ENCODE measurements at regions not wholly inside any gene's neighbourhood (a gene's known extent, or its start where the extent isn't known, plus 50 kb on each side); places are given as distances from the start of the nearest gene placed in this dataset.

DNA sequence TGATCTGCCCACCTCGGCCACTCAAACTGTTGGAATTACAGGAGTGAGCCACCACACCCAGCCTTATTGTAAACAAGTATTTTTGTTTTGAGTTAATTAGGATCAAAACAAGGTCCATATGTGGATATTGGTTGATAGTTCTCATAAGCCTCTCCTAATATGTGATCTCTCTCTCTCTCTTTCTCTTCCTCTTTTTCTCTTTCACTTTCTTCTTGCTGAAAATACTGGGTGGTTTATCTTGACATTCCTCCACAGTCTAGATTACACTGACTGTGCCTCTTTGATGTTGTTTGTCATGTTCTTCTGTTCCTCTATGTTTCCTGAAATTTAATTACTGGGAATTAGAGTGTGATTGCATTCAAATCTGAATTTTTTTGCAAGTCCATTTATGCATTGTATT is 547.5 kb upstream of the NRXN1 start:
- Histone ChIP-seq H3K36me3 (ENCODE audit: control insufficient read depth, insufficient read depth, low read length) (no peaks in the 10 kb centered on the region), H3K9ac (ENCODE audit: low read depth, low read length) (no peak overlapping the region), H3K27me3 (ENCODE audit: control insufficient read depth, insufficient read depth, low read length) (no peaks in the 10 kb centered on the region), H3K4me3 (ENCODE audit: low read depth, low read length) (no peak overlapping the region), H3K4me1 (ENCODE audit: control insufficient read depth, insufficient read depth, low read length) (no peaks in the 10 kb centered on the region), H3K9me3 (ENCODE audit: control insufficient read depth, insufficient read depth, low read length) (no peaks in the 10 kb centered on the region)

DNA sequence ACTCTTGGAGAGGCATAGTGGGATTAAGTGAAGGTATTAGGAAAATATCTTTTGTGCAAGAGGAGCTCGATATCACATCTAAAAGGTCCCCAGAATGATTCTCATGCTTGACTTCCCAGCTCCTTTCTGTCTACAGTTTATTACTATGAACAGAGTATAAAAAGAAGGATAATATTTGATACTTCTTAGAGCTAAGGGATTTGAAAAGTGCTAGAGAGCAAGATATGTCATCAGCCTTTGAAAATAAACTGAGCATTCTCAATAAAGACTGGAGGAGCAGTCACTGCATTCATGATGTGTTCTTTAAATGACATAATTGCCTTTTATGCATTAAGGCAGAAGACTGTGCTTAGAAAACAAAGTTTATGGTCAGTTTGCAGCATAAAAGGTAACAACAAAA is 543.2 kb upstream of the NRXN1 start:
- H3K4me1 ChIP-seq (ENCODE audit: control insufficient read depth, insufficient read depth, low read length): no peaks in the 10 kb centered on the region
- H3K36me3 ChIP-seq (ENCODE audit: control insufficient read depth, insufficient read depth, low read length): no peaks in the 10 kb centered on the region
- H3K4me3 ChIP-seq (ENCODE audit: low read depth, low read length): no peak overlapping the region
- H3K9ac ChIP-seq (ENCODE audit: low read depth, low read length): no peak overlapping the region
- H3K9me3 ChIP-seq (ENCODE audit: control insufficient read depth, insufficient read depth, low read length): no peaks in the 10 kb centered on the region
- no peaks in the 10 kb centered on the region for H3K27me3 ChIP-seq (ENCODE audit: control insufficient read depth, insufficient read depth, low read length)

DNA sequence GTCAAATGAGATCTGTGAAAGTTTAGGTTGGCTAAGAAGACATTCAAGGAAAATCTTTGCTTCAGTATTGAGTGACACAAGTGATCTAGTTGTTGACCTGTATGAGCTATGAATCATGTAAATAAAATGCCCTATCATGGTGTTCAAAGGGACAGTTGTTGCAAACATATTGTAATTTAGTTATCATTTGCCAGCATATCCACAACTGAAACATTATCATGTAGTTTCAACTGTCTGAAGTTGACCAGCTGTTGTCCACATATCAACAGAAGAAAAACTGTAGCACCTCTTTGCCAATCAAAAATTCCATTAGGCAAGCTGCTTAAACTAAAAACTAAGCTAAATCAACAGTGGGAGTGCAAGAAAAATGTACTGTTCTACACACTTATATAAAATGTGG is 527.1 kb upstream of the NRXN1 start:
- Histone ChIP-seq H3K4me1 (ENCODE audit: control insufficient read depth, insufficient read depth, low read length) (no peaks in the 10 kb centered on the region), H3K27me3 (ENCODE audit: control insufficient read depth, insufficient read depth, low read length) (no peaks in the 10 kb centered on the region), H3K36me3 (ENCODE audit: control insufficient read depth, insufficient read depth, low read length) (no peaks in the 10 kb centered on the region), H3K9me3 (ENCODE audit: control insufficient read depth, insufficient read depth, low read length) (no peaks in the 10 kb centered on the region), H3K9ac (ENCODE audit: low read depth, low read length) (no peak overlapping the region), H3K4me3 (ENCODE audit: low read depth, low read length) (no peak overlapping the region)

DNA sequence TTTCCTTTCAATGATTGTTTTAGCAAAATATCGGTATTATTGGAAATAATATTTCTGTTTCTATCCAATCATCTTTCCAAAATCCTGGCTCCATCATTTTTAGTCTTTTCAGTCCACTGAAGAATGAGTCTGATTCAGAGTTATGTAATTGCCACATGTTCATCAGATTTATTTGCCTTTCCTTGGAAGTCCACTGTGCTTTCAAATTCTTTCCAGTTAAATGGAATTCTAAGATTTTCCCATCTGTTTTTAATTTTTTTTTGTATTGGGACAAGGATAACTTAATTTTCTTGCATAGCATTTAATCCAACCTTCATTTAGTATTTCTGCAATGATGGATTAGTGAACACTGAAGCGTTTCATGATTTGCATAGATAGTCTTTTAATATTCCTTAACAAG is 521.5 kb upstream of the NRXN1 start:
- Histone ChIP-seq H3K9ac (ENCODE audit: low read depth, low read length) (no peak overlapping the region), H3K9me3 (ENCODE audit: control insufficient read depth, insufficient read depth, low read length) (no peaks in the 10 kb centered on the region), H3K4me1 (ENCODE audit: control insufficient read depth, insufficient read depth, low read length) (no peaks in the 10 kb centered on the region)

DNA sequence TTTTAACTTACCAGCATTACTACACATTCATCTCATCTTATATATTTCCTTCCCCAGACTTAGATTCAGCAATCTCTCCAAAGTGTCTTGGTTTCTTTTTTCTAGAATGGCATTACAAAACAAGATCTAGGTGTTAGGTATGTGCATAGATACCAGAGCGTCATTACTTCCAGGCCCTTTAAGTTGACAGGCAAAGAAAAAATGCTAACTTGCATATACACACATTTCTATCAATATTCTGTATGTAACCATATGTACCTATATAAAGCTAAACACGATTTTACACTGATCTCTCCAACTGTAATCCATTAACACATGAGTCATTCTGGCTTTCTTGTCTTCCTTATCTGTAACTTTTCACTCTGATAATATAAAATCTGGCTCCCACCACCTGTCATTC is 503.8 kb upstream of the NRXN1 start:
- Histone ChIP-seq H3K4me1 (ENCODE audit: control insufficient read depth, insufficient read depth, low read length) (no peaks in the 10 kb centered on the region), H3K36me3 (ENCODE audit: control insufficient read depth, insufficient read depth, low read length) (no peaks in the 10 kb centered on the region), H3K27me3 (ENCODE audit: control insufficient read depth, insufficient read depth, low read length) (no peaks in the 10 kb centered on the region)

More for the DNA sequence above, 521.5 kb upstream of the NRXN1 start:
- H3K27me3 ChIP-seq (ENCODE audit: control insufficient read depth, insufficient read depth, low read length): no peaks in the 10 kb centered on the region
- H3K36me3 ChIP-seq (ENCODE audit: control insufficient read depth, insufficient read depth, low read length): no peaks in the 10 kb centered on the region
- H3K4me3 ChIP-seq (ENCODE audit: low read depth, low read length): no peak overlapping the region

DNA sequence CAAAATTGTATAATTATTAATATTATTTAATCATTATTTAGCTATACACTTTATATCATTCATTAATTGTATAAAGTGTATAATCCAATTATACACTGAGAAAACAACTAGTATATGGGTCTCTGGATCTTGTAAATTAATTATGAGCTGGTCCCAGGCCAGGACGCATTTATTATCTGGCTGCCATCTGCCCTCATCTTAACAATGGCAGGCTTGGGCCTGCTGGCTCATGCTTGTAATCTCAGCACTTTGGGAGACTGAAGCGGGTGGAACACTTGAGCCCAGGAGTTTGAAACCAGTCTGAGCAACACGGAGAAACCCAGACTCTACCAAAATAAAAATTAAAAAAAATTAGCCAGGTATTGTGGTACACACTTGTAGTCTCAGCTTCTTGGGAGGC is 502.2 kb upstream of the NRXN1 start:
- Histone ChIP-seq H3K4me3 (ENCODE audit: low read depth, low read length) (no peak overlapping the region), H3K9ac (ENCODE audit: low read depth, low read length) (no peak overlapping the region), H3K9me3 (ENCODE audit: control insufficient read depth, insufficient read depth, low read length) (no peaks in the 10 kb centered on the region), H3K27me3 (ENCODE audit: control insufficient read depth, insufficient read depth, low read length) (no peaks in the 10 kb centered on the region), H3K4me1 (ENCODE audit: control insufficient read depth, insufficient read depth, low read length) (no peaks in the 10 kb centered on the region), H3K36me3 (ENCODE audit: control insufficient read depth, insufficient read depth, low read length) (no peaks in the 10 kb centered on the region)

More for the DNA sequence above, 503.8 kb upstream of the NRXN1 start:
- Histone ChIP-seq H3K4me3 (ENCODE audit: low read depth, low read length) (no peak overlapping the region), H3K9me3 (ENCODE audit: control insufficient read depth, insufficient read depth, low read length) (no peaks in the 10 kb centered on the region), H3K9ac (ENCODE audit: low read depth, low read length) (no peak overlapping the region)

DNA sequence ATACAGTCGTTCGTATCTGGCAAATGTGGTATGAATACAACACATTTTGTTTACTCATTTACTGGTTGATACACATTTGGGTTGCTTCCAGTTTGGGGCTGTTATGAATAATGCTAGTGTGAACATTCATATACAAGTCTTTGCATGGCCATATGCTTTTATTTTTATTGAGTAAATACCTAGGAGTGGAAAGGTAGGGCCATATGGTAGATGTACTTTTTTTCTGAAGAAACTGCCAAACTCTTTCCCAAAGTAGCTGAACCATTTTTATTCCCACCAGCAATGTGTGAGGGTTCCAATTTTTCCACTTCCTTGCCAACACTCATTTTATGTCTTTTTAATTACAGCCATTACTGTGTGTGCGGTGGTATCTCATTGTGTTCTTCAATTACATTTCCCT is 496.2 kb upstream of the NRXN1 start:
- Histone ChIP-seq H3K9ac (ENCODE audit: low read depth, low read length) (no peak overlapping the region), H3K27me3 (ENCODE audit: control insufficient read depth, insufficient read depth, low read length) (no peaks in the 10 kb centered on the region), H3K9me3 (ENCODE audit: control insufficient read depth, insufficient read depth, low read length) (no peaks in the 10 kb centered on the region), H3K36me3 (ENCODE audit: control insufficient read depth, insufficient read depth, low read length) (no peaks in the 10 kb centered on the region), H3K4me3 (ENCODE audit: low read depth, low read length) (no peak overlapping the region), H3K4me1 (ENCODE audit: control insufficient read depth, insufficient read depth, low read length) (no peaks in the 10 kb centered on the region)

DNA sequence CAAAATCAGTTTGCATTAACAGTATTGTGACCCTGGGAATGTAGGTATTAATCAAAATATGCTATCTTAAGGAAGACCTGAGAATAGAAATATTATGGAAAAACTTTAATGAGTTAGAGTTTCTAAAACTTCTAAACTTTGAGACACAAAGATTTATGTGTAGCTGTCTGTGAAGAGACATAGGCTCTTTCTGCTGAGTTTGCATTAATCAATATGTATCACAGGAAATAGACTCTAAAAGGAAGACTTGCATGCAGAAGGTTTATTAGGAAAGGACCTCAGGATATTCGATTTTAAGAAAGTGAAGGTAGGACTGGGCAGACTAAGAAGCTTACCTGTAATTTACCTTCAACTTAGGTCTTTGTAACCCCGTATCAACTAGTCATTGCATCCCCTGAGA is 494.8 kb upstream of the NRXN1 start:
- Histone ChIP-seq H3K4me1 (ENCODE audit: control insufficient read depth, insufficient read depth, low read length) (no peaks in the 10 kb centered on the region), H3K36me3 (ENCODE audit: control insufficient read depth, insufficient read depth, low read length) (no peaks in the 10 kb centered on the region), H3K9me3 (ENCODE audit: control insufficient read depth, insufficient read depth, low read length) (no peaks in the 10 kb centered on the region), H3K27me3 (ENCODE audit: control insufficient read depth, insufficient read depth, low read length) (no peaks in the 10 kb centered on the region), H3K4me3 (ENCODE audit: low read depth, low read length) (no peak overlapping the region), H3K9ac (ENCODE audit: low read depth, low read length) (no peak overlapping the region)

DNA sequence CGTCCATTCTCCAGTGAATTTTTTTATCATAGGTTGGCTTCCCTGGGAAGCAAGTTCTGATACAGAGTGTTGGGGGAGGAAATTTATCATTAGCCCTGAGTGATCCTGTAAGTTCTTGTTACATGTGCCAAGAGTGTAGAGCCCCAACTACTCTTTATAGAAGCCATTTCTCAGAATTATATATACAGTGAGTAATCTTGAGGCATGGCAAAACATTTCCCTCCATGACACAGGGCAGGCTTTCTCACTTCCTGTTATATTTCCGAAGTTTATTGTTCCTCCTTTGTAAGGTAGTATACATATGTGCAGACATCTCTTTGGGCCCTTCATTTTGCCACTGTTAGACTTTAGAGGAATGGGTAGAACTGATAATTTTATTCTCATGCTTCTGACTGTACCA is 484.7 kb upstream of the NRXN1 start:
- no peaks in the 10 kb centered on the region for H3K4me1 ChIP-seq (ENCODE audit: control insufficient read depth, insufficient read depth, low read length)
- H3K27me3 ChIP-seq (ENCODE audit: control insufficient read depth, insufficient read depth, low read length): no peaks in the 10 kb centered on the region
- H3K9ac ChIP-seq (ENCODE audit: low read depth, low read length): no peak overlapping the region
- no peaks in the 10 kb centered on the region for H3K36me3 ChIP-seq (ENCODE audit: control insufficient read depth, insufficient read depth, low read length)
- H3K4me3 ChIP-seq (ENCODE audit: low read depth, low read length): no peak overlapping the region
- no peaks in the 10 kb centered on the region for H3K9me3 ChIP-seq (ENCODE audit: control insufficient read depth, insufficient read depth, low read length)

DNA sequence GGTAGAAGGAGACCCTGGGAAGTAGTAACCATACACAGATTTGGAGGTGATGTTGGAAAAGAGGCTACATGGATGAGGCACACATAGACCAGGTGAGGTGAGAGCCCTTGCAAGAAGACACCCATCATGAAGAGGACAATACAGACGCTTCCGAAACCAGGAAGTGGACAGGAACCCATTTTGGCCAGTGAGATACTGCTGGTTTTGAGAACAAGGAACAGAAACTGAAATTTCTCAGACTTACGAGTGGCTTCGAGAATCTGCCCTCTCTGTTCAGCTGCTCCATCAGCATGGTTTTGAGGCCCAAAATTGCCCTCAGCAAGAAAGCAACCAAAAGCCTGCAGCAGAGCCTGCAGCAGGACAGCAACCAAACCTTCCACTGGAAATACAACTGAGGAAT is 479.1 kb upstream of the NRXN1 start:
- no peak overlapping the region for H3K9ac ChIP-seq (ENCODE audit: low read depth, low read length)
- H3K4me3 ChIP-seq (ENCODE audit: low read depth, low read length): no peak overlapping the region
- no peaks in the 10 kb centered on the region for H3K4me1 ChIP-seq (ENCODE audit: control insufficient read depth, insufficient read depth, low read length)
- no peaks in the 10 kb centered on the region for H3K36me3 ChIP-seq (ENCODE audit: control insufficient read depth, insufficient read depth, low read length)
- no peaks in the 10 kb centered on the region for H3K9me3 ChIP-seq (ENCODE audit: control insufficient read depth, insufficient read depth, low read length)
- H3K27me3 ChIP-seq (ENCODE audit: control insufficient read depth, insufficient read depth, low read length): no peaks in the 10 kb centered on the region

DNA sequence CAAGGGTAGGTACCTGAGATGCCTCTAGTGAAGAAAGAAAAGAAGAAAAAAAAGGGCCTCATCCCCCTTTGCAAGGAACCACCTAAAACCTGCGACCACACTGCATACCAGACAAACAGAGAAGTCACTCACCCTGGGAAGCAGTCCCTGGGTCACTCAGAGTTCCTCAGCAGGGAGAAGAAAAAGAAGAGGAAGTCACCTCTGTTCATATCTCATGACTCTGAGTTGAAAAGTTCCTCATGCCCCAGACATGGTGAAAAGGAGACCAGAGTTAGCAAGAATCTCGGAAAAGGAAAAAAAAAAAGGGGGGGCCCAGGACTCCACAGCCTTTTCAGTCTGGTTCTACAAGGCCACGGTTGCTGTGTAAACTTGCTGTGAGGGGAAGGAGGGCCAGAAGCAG is 478.4 kb upstream of the NRXN1 start:
- Histone ChIP-seq H3K36me3 (ENCODE audit: control insufficient read depth, insufficient read depth, low read length) (no peaks in the 10 kb centered on the region), H3K9ac (ENCODE audit: low read depth, low read length) (no peak overlapping the region), H3K4me3 (ENCODE audit: low read depth, low read length) (no peak overlapping the region), H3K4me1 (ENCODE audit: control insufficient read depth, insufficient read depth, low read length) (no peaks in the 10 kb centered on the region), H3K27me3 (ENCODE audit: control insufficient read depth, insufficient read depth, low read length) (no peaks in the 10 kb centered on the region), H3K9me3 (ENCODE audit: control insufficient read depth, insufficient read depth, low read length) (no peaks in the 10 kb centered on the region)

DNA sequence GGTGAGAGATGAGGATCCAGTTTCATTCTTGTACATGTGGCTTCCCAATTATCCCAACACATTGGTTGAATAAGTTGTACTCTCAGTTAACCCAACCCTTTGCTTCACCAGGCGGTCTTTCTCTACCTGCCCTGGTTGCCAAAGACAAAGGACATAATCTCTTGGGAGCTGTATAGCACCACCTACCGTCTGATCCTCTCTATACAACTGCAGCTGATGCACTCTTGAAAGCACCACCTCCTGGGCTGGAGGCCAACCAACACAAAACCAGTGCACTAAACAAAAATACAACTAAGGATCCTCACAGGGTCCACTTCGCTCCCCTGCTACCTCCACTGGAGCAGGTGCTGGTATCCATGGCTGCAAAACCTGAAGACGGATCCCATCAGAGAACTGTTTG is 473.6 kb upstream of the NRXN1 start:
- Histone ChIP-seq H3K4me1 (ENCODE audit: control insufficient read depth, insufficient read depth, low read length) (no peaks in the 10 kb centered on the region), H3K27me3 (ENCODE audit: control insufficient read depth, insufficient read depth, low read length) (no peaks in the 10 kb centered on the region), H3K9me3 (ENCODE audit: control insufficient read depth, insufficient read depth, low read length) (no peaks in the 10 kb centered on the region), H3K36me3 (ENCODE audit: control insufficient read depth, insufficient read depth, low read length) (no peaks in the 10 kb centered on the region), H3K4me3 (ENCODE audit: low read depth, low read length) (no peak overlapping the region), H3K9ac (ENCODE audit: low read depth, low read length) (no peak overlapping the region)
